ENCODE measurements at regions not wholly inside any gene's neighbourhood (a gene's known extent, or its start where the extent isn't known, plus 50 kb on each side); places are given as distances from the start of the nearest gene placed in this dataset.

GRCh38 chr16:80346111-80346632, 194.6 kb upstream of the DYNLRB2 start:
- TF ChIP-seq IRF2 (CRISPR knock-in tag; IDR thresholded peaks at IDR 0.05; ENCODE audit: borderline replicate concordance, low read depth) (no peak), FOXP1 (CRISPR knock-in tag; IDR thresholded peaks at IDR 0.05; ENCODE audit: borderline replicate concordance) (no peak), JUN (CRISPR knock-in tag; IDR thresholded peaks at IDR 0.05) (no peak), E2F4 (CRISPR knock-in tag; IDR thresholded peaks at IDR 0.05; ENCODE audit: borderline replicate concordance, low read depth) (no peak), PRDM15 (CRISPR knock-in tag; IDR thresholded peaks at IDR 0.05) (no peak), CTCF (IDR thresholded peaks at IDR 0.05) (no peak), SMAD4 (CRISPR knock-in tag; IDR thresholded peaks at IDR 0.05) (no peak), ATF2 (CRISPR knock-in tag; IDR thresholded peaks at IDR 0.05; ENCODE audit: borderline replicate concordance, low read depth) (no peak), MAX (CRISPR knock-in tag; IDR thresholded peaks at IDR 0.05) (no peak), ZNF232 (CRISPR knock-in tag; IDR thresholded peaks at IDR 0.05) (no peak), ZNF263 (CRISPR knock-in tag; IDR thresholded peaks at IDR 0.05; ENCODE audit: low read depth) (no peak), GABPB1 (CRISPR knock-in tag; IDR thresholded peaks at IDR 0.05) (no peak), MLX (CRISPR knock-in tag; IDR thresholded peaks at IDR 0.05) (no peak), SP1 (CRISPR knock-in tag; conservative IDR thresholded peaks at IDR 0.05) (no peak)

All from WTC11 (cell line).